HepG2 (cell line): ENCODE measurements at regions not wholly inside any gene's neighbourhood (a gene's known extent, or its start where the extent isn't known, plus 50 kb on each side); places are given as distances from the start of the nearest gene placed in this dataset.

Source experiments
- ATAC-seq: fragments of 200-7000 bp; cut with Tn5 transposase; 3 replicates; pipeline ENCODE4 v1.9.1; 2020; ENCODE audit warnings: mild to moderate bottlenecking, moderate library complexity
- BruUV-seq: library from RNA; stranded (reverse); fragments of 400-500 nt; replicated peaks from 2 replicates; lab custom pipeline; 2021; lab: Mats Ljungman, UMichigan
- CTCF ChIA-PET: fragments of 300-600 bp; formaldehyde crosslinking; extraction: SDS; loops from one replicate; lab custom pipeline; 2021; ENCODE audit warnings: low total read pairs, inconsistent platforms, low intra/inter-chr PET ratio; lab: Yijun Ruan, JAX
- POLR2A ChIA-PET: fragments of 350-600 bp; sonication (Branson Sonifier 250); formaldehyde crosslinking; loops from one replicate; lab custom pipeline; 2020; ENCODE audit warnings: antibody characterized with exemption, inconsistent platforms; lab: Yijun Ruan, JAX
- DNase-seq: peaks from one replicate; pipeline ENCODE4 v3.0.0-alpha.2; 2015; ENCODE audit warnings: low spot score
- FAIRE-seq: peaks from 3 replicates; lab custom pipeline; 2011; peaks lifted over from hg19 to GRCh38; lab: Jason Lieb, UNC
- H2AFZ ChIP-seq: one replicate; pipeline ENCODE4 v1.6.1; 2011; ENCODE audit warnings: low read length, inconsistent platforms
- H3K27ac ChIP-seq: fragments of 300-600 bp; 3 replicates; pipeline ENCODE4 v1.8.0; 2011; ENCODE audit warnings: mixed run types, mild to moderate bottlenecking, mixed read lengths, low read length, inconsistent platforms; ENCODE audit not compliant: insufficient read depth; ENCODE audit errors: extremely low read length
- H3K27me3 ChIP-seq, 2 experiments: fragments of 200-600 bp in 1 of 2; 2 replicates in 1 of 2; 3 replicates in 1 of 2; pipeline versions ENCODE4 v1.6.0 to v1.8.0; 2011; ENCODE audit warnings: low read length in 2 of 2, mild to moderate bottlenecking in 2 of 2, moderate library complexity in 2 of 2, inconsistent platforms in 1 of 2; ENCODE audit not compliant: insufficient read depth in 2 of 2, control insufficient read depth in 1 of 2
- H3K36me3 ChIP-seq, 2 experiments: fragments of 200-600 bp in 1 of 2; replicated peaks in 1 of 2; 2 replicates in 1 of 2; 3 replicates in 1 of 2; pipeline versions ENCODE4 v1.5.1 to v1.8.0; 2011; ENCODE audit warnings: low read length in 2 of 2, inconsistent platforms in 1 of 2; ENCODE audit not compliant: insufficient read depth in 2 of 2, control insufficient read depth in 1 of 2
- H3K4me1 ChIP-seq: 2 replicates; pipeline ENCODE4 v1.5.1; 2012; ENCODE audit warnings: low read length, inconsistent platforms; ENCODE audit not compliant: insufficient read depth
- H3K4me2 ChIP-seq: 2 replicates; pipeline ENCODE4 v1.6.0; 2011; ENCODE audit warnings: low read depth, low read length, inconsistent platforms
- H3K4me3 ChIP-seq, 3 experiments: fragments of 200-600 bp in 1 of 3; sonication (generic), shearing (Covaris generic) in 1 of 3; replicated peaks in 1 of 3; 2 replicates each; pipeline ENCODE4 v1.5.1; 2011 to 2016; ENCODE audit warnings: low read length in 3 of 3, inconsistent platforms in 2 of 3, low read depth in 2 of 3, mild to moderate bottlenecking in 2 of 3, control low read depth in 1 of 3, mixed read lengths in 1 of 3; ENCODE audit not compliant: insufficient read depth in 1 of 3
- H3K79me2 ChIP-seq: one replicate; pipeline ENCODE4 v1.6.1; 2011; ENCODE audit warnings: low read length, inconsistent platforms; ENCODE audit not compliant: insufficient read depth
- H3K9ac ChIP-seq: 2 replicates; pipeline ENCODE4 v1.6.0; 2011; ENCODE audit warnings: mild to moderate bottlenecking, low read depth, low read length, inconsistent platforms; ENCODE audit not compliant: insufficient read depth
- H3K9me3 ChIP-seq: 2 replicates; pipeline ENCODE4 v1.5.1; 2012; ENCODE audit warnings: mild to moderate bottlenecking, low read length
- H4K20me1 ChIP-seq: 2 replicates; pipeline ENCODE4 v1.6.0; 2011; ENCODE audit warnings: inconsistent platforms, mild to moderate bottlenecking, low read length, moderate library complexity; ENCODE audit not compliant: insufficient read depth
- AKAP8 ChIP-seq: sonication (generic); formaldehyde crosslinking; IDR thresholded peaks from 2 replicates; pipeline ENCODE4 v1.5.1; 2020; ENCODE audit warnings: mild to moderate bottlenecking, missing genetic modification reagents
- GMEB1 ChIP-seq: sonication (generic); formaldehyde crosslinking; IDR thresholded peaks from 2 replicates; pipeline ENCODE4 v1.5.1; 2020; ENCODE audit warnings: missing genetic modification reagents, mild to moderate bottlenecking, borderline replicate concordance
- HCFC1 ChIP-seq: fragments of 150-350 bp; IDR thresholded peaks from 2 replicates; pipeline ENCODE4 v1.6.1; 2014; ENCODE audit warnings: low read depth, low read length
- MAZ ChIP-seq, 2 experiments: sonication (generic) in 1 of 2; formaldehyde crosslinking in 1 of 2; IDR thresholded peaks; 2 replicates each; pipeline versions ENCODE4 v1.5.0 to v1.6.1; 2012 to 2020; ENCODE audit warnings: low read depth in 2 of 2, mild to moderate bottlenecking in 2 of 2, borderline replicate concordance in 1 of 2, improper control_type of control experiment in 1 of 2, low read length in 1 of 2, missing genetic modification reagents in 1 of 2, moderate library complexity in 1 of 2
- SMARCC2 ChIP-seq: fragments of 450-650 bp; IDR thresholded peaks from 2 replicates; pipeline ENCODE4 v1.6.1; 2017; ENCODE audit warnings: antibody characterized with exemption, mild to moderate bottlenecking
- SP140L ChIP-seq: sonication (generic); formaldehyde crosslinking; IDR thresholded peaks from 2 replicates; pipeline ENCODE4 v1.4.0; 2020; ENCODE audit warnings: missing genetic modification reagents, borderline replicate concordance
- TGIF2 ChIP-seq: IDR thresholded peaks from 2 replicates; pipeline ENCODE4 v1.6.1; 2016; ENCODE audit warnings: control low read depth, missing compliant biosample characterization
- THAP11 ChIP-seq: IDR thresholded peaks from 2 replicates; pipeline ENCODE4 v1.6.1; 2016; ENCODE audit warnings: missing biosample characterization, missing genetic modification reagents
- ZBTB1 ChIP-seq: sonication (generic); formaldehyde crosslinking; IDR thresholded peaks from 2 replicates; pipeline ENCODE4 v1.4.0; 2020; ENCODE audit warnings: missing genetic modification reagents, borderline replicate concordance
- ZBTB21 ChIP-seq: sonication (generic); formaldehyde crosslinking; IDR thresholded peaks from 2 replicates; pipeline ENCODE4 v1.4.0; 2020; ENCODE audit warnings: missing genetic modification reagents
- ZNF512B ChIP-seq: sonication (generic); formaldehyde crosslinking; IDR thresholded peaks from 2 replicates; pipeline ENCODE4 v1.5.1; 2020; ENCODE audit warnings: missing genetic modification reagents, mild to moderate bottlenecking, borderline replicate concordance
- ZNF547 ChIP-seq: sonication (generic); formaldehyde crosslinking; IDR thresholded peaks from 2 replicates; pipeline ENCODE4 v1.5.1; 2020; ENCODE audit warnings: mild to moderate bottlenecking, missing genetic modification reagents
- ZNF691 ChIP-seq: sonication (generic); formaldehyde crosslinking; IDR thresholded peaks from 2 replicates; pipeline ENCODE4 v1.4.0; 2020; ENCODE audit warnings: missing genetic modification reagents, low read depth, mild to moderate bottlenecking, borderline replicate concordance
- ZNF704 ChIP-seq: sonication (generic); formaldehyde crosslinking; IDR thresholded peaks from 2 replicates; pipeline ENCODE4 v1.8.1; 2023; ENCODE audit warnings: mild to moderate bottlenecking, inconsistent platforms, moderate library complexity, missing genetic modification reagents, borderline replicate concordance
- ZSCAN22 ChIP-seq: sonication (generic); formaldehyde crosslinking; IDR thresholded peaks from 2 replicates; pipeline ENCODE4 v1.4.0; 2020; ENCODE audit warnings: mild to moderate bottlenecking, missing genetic modification reagents
- WGBS: methylation state at CpG from one replicate; pipeline ENCODE4 v1.1.6; 2017; ENCODE audit warnings: low lambda C conversion rate; 5-methylcytosine and 5-hydroxymethylcytosine counted together
- in situ Hi-C: cut with HindIII; loops from 2 replicates; pipeline ENCODE4 v1.10.0; 2017; ENCODE audit warnings: low pct_unique_long_range_greater_than_20kb; ENCODE audit not compliant: extremely low pct_ligation_motif_present
- intact Hi-C: fragments of 100-400 bp; cut with micrococcal nuclease; formaldehyde crosslinking; loops from one replicate; pipeline ENCODE4 v1.10.0; 2022; ENCODE audit not compliant: unreplicated experiment

DNA sequence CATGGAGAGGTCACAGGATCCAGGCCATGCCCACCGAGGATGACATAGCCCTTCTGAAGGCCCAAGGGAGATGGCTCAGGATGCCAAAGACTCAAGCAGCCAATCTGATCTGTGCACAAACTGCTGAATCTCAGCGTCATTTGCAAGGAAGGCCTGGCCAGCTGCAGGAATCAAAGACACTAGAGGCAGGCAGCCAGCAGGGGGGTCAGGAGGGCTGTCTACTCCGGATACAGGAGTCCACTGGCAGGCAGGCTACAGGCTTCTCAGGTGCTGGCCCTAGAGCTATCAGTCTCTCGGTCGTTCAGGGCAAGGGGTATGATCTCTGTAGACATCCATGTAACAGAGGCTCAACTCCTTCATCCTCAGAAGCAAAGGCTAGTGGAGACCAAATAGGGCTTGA is 1735.3 kb downstream of the TP53TG3F start (continued):
- no peak for TF ChIP-seq ZNF704 (CRISPR knock-in tag)

DNA sequence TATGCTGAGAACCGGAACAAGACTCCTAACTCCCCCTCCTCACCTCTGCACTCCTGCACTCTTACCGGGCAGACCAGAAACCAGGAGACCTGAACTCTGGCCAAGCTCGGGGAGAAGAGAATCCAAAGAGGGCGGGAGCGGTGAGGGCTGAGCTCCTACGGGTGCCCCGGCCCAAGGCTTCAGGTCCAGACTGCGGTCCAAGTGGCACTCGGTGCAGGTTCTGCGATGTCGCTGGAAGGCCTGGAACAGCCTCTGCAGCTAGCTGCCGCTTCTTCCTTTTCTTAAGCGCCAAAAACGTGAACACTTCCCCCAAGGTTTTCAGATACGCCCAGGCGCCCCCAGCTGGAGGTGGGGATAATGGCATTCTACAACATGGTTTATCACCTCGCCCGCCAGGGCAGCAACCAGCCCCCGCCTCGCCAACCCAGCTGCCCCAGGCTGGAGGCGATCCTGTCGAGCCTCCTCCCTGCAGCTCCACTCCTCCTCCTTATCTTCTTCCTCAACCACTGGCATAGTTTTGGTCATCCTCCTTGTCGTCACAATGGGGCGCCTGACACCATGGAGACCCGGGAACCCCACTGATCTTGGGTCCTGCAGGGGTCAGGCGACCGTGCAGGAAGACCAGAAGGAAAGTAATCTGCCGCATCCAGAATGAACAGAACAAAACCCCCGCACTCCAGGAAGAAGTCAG is 1735.9 kb downstream of the TP53TG3F start:
- BruUV-seq, result no TSS peak
- intact Hi-C loops, result no loop called here
- Histone ChIP-seq H3K79me2 (no peaks in the 10 kb centered on the region), H3K4me3 (no peak overlapping the region), H3K36me3 (no peaks in the 10 kb centered on the region), H3K27ac (no peak overlapping the region), H4K20me1 (no peaks in the 10 kb centered on the region), H3K4me1 (no peaks in the 10 kb centered on the region), H3K27me3 (0 out of 5 replicates have a peak, but pooled peaks cover 0 to 1% of the 10 kb centered on the region in 2 experiments), H3K4me2 (no peak overlapping the region), H2AFZ (no peak overlapping the region), H3K9ac (no peak overlapping the region), H3K9me3 (peaks cover 61% of the 10 kb centered on the region)
- no peak for ATAC-seq
- DNase-seq, result no peak
- ChIA-PET CTCF (no interaction called here), POLR2A (no interaction called here)
- 40% methylated on average over 29 of the region's 29 CpGs for WGBS
- in situ Hi-C loops, result no loop called here
- FAIRE-seq, result no peak
- TF ChIP-seq THAP11 (CRISPR knock-in tag) (no peak), ZSCAN22 (CRISPR knock-in tag) (no peak), ZBTB21 (CRISPR knock-in tag) (no peak), ZNF547 (CRISPR knock-in tag) (no peak), HCFC1 (no peak), GMEB1 (CRISPR knock-in tag) (no peak), ZNF512B (no peak), AKAP8 (no peak), TGIF2 (no peak), ZBTB1 (CRISPR knock-in tag) (no peak), MAZ (IDR thresholded peaks at IDR 0.05; ENCODE audit: borderline replicate concordance, low read depth, low read length) (no peak), MAZ (CRISPR knock-in tag; IDR thresholded peaks at IDR 0.05; ENCODE audit: low read depth) (no peak), SP140L (no peak), ZNF691 (CRISPR knock-in tag) (no peak), SMARCC2 (no peak)
